ENCODE measurements at regions not wholly inside any gene's neighbourhood (a gene's known extent, or its start where the extent isn't known, plus 50 kb on each side); places are given as distances from the start of the nearest gene placed in this dataset.

DNA sequence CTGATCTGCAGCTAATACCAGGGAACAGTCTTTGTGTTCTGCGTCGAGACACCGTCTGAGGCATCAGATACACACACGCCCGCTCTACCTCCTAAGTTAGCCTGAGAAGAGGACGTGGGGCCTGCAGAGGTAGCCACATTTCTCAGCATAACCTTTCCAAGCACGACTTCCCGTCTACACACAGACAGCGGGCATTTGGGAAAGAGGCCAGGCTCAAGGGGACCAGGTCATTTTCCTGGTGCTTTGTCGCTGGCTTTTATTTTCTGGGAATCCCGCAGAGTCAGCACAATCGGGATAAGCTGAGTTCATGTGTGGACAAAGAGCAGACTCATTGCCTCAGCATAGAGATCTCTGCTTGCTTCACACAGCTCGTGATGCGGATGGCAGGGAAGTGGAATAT, 72.5 kb upstream of the SMYD2 start:
- DNase-seq (ENCODE audit: low read depth), result no peak

GRCh38 chr1:214209260-214209808, 71.6 kb upstream of the SMYD2 start:
- no peak for DNase-seq (ENCODE audit: low read depth)

DNA sequence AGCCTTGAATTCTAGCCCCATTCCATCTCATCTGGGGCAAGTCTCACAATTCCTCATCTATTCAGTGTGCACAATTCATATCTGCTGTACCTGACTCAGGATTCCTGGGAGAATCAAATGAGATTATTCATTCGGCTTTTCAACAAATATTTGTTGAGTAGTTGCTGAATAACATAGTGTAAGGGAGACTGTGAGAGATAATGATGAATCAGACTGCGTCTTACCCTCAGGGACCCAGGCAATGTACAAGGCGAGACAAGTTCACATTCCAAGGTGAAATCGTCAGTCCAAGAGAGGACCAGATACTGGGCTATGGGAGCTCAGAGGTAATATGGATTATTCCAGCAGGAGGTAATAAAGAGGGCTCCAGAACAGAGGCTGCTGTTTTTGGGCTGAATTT, 67.8 kb upstream of the SMYD2 start:
- DNase-seq (ENCODE audit: low read depth), result peak; percentile 42

DNA sequence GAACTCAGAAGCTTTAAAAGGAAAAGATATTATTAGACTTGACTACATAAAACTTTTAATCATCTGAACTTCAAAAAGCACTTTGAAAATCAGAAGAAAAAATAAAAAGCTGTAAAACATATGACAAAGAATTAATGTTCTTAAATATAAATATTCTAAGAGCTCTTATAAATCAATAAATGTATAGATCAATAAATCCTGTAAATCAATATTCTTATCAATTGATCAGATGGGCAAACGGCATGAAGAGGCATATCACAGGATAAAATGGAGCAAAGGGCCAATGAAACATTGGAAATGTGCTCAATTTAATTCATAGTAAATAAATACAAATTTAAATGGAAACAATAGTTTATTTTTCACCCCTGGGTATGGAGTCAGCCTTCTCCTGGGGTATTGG, 66.1 kb upstream of the SMYD2 start:
- DNase-seq (ENCODE audit: low read depth), result no peak

DNA sequence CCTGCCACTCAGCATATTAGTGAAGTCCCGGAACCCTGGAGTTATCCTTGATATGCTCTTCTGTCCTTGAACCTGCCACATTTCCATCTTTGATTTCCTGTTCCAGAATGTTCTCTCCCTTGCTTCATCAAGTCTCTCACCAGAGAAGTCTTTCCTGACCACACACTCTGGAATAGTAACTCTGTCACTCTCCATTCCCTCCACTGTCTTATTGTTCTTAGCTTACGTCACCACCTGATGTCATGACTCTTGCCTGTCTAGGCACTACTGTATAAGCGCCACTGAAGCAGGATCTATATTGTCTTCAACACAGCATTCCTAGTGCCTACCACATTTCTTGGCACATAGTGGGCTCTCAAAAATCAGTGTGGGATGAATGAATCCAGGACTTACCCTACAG, 65.4 kb upstream of the SMYD2 start:
- no peak for DNase-seq (ENCODE audit: low read depth)

DNA sequence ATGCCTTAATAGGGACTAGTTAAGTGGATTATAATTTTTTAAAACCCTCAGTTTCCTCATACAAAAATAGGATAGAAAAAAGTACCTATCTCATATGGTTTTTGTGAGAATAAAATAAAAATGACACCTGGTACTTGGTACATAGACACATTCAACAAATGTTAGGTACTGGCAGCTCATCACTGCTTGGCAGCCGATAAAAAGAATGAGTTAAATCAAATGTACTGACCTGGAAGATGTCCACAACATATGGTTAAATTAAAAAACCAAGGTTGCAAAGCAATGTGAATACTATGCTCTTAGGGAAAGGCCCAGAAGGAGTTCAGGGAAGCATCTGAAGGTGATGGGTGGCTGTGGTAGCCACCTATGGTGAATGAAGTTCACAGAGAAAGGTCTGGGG, 64.9 kb upstream of the SMYD2 start:
- DNase-seq (ENCODE audit: low read depth), result no peak

- DNase-seq (ENCODE audit: low read depth), result no peak
These were observed 64.2 kb upstream of the SMYD2 start for GRCh38 chr1:214216779-214217178.

- no peak for DNase-seq (ENCODE audit: low read depth)
These were observed 61.1 kb upstream of the SMYD2 start for GRCh38 chr1:214219902-214220301.

DNA sequence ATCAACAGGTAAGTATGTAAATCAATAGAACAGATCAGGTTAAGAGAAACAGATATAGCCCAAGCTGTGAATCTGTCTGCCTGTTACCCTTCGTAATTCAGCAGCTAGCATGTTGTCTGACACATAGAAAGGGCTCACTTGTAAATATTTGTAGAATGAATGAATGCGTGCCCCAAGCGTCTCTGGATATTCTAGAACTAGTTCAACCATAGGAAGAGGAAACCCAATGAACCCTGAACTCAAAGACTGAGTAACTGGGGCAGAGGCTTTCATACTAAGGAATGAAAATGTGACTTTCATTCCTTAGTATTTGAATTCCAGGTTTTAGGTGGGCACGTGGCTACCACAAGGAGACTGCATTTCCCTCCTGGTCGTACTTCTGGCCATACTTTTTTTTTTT, 60.1 kb upstream of the SMYD2 start:
- DNase-seq (ENCODE audit: low read depth), result no peak

DNA sequence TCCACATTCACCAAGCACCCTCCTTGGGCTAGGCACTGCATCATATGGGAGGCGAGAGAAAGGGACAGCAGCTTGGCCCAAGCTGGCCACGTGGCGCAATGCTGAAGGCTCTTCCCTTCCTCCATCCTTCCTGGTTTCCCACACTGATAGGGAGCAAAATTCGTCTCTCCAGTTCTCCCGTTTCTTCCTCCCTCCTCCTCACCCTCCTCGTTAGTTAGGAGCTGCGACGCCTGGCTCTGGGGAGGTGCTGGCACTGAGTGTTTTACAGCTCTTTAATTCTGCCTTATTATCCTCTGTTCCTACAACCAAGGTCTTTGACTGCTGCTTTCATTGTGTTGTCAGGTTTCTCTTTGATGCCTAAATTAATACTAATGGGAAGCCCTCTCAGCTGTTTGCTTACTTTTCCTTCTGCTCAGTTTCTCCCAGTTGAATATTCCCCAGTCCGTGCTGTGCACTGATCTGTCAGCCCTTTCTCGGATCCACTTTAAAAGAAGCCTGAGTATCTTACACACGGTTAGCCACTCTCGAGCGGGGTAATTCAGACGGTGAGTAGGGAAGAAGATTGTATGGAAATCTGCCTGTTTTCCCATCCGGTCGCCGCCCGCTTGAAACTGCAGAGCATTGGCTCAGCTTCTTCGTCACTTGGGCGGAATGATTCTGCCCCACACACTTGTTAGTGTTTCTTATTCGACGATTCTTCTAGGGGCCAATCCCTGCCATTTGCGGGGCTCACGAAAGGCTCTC, 56.2 kb upstream of the SMYD2 start:
- DNase-seq (ENCODE audit: low read depth), result peak; percentile 51

GRCh38 chr1:214228976-214229375, 52.0 kb upstream of the SMYD2 start:
- no peak for DNase-seq (ENCODE audit: low read depth)

DNA sequence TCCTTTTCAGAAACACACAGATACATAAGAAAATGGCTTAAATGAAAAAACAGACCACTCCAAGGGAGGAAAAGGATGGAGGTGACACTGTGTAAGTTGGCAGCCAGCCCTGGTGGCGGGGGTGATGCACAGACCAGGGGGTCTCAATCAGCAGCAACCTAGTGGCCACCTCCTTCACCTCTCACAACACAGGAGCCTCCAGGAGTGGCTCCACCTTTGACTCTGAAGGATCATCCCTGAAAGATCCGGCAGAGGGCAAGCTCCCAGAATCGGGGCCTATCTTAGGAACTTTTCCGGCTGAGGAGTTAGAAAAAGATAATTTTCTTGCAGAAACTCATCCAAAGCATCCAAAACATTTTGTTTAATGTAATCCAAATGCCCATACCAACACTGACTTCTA, 51.2 kb upstream of the SMYD2 start:
- DNase-seq (ENCODE audit: low read depth), result no peak

All from iris pigment epithelial cell (primary cell).